H9 (cell line): ENCODE measurements at regions not wholly inside any gene's neighbourhood (a gene's known extent, or its start where the extent isn't known, plus 50 kb on each side); places are given as distances from the start of the nearest gene placed in this dataset.

Experiments
- DNase-seq: peaks from one replicate; pipeline ENCODE4 v3.0.0-alpha.2; 2017
- H2AFZ ChIP-seq: one replicate; pipeline ENCODE4 v1.6.1; 2013; ENCODE audit warnings: mild to moderate bottlenecking, low read length, control low read depth, moderate library complexity
- H2AK5ac ChIP-seq: 2 replicates; pipeline ENCODE4 v1.6.1; 2013; ENCODE audit warnings: low read length, control low read depth, mixed read lengths; ENCODE audit not compliant: insufficient read length
- H2BK120ac ChIP-seq: one replicate; pipeline ENCODE4 v1.6.1; 2013; ENCODE audit warnings: low read depth, mild to moderate bottlenecking, low read length, control low read depth, inconsistent platforms; ENCODE audit not compliant: poor library complexity, severe bottlenecking
- H2BK12ac ChIP-seq: 2 replicates; pipeline ENCODE4 v1.6.1; 2013; ENCODE audit warnings: low read length, control low read depth, mixed read lengths, low read depth; ENCODE audit not compliant: insufficient read length
- H2BK15ac ChIP-seq: 2 replicates; pipeline ENCODE4 v1.6.1; 2013; ENCODE audit warnings: low read depth, low read length, control low read depth
- H2BK20ac ChIP-seq: one replicate; pipeline ENCODE4 v1.6.1; 2013; ENCODE audit warnings: low read depth, mild to moderate bottlenecking, low read length, control low read depth, inconsistent platforms; ENCODE audit not compliant: poor library complexity, severe bottlenecking
- H2BK5ac ChIP-seq: 2 replicates; pipeline ENCODE4 v1.6.1; 2013; ENCODE audit warnings: low read length, control low read depth, mixed read lengths; ENCODE audit not compliant: insufficient read length
- H3K14ac ChIP-seq: 2 replicates; pipeline ENCODE4 v1.6.1; 2013; ENCODE audit warnings: low read length, control low read depth; ENCODE audit not compliant: insufficient read depth
- H3K18ac ChIP-seq: 2 replicates; pipeline ENCODE4 v1.6.1; 2013; ENCODE audit warnings: low read depth, mild to moderate bottlenecking, mixed read lengths, low read length, control low read depth; ENCODE audit not compliant: insufficient read length
- H3K23ac ChIP-seq: 2 replicates; pipeline ENCODE4 v1.6.1; 2013; ENCODE audit warnings: low read length, control low read depth, mixed read lengths, low read depth; ENCODE audit not compliant: insufficient read length
- H3K23me2 ChIP-seq: 2 replicates; pipeline ENCODE4 v1.6.1; 2013; ENCODE audit warnings: low read depth, mild to moderate bottlenecking, mixed read lengths, low read length, control low read depth; ENCODE audit not compliant: insufficient read length, poor library complexity, severe bottlenecking
- H3K27ac ChIP-seq: 2 replicates; pipeline ENCODE4 v1.5.1; 2013; ENCODE audit warnings: low read length, control low read depth, mixed read lengths, low read depth; ENCODE audit not compliant: insufficient read length
- H3K27me3 ChIP-seq: 2 replicates; pipeline ENCODE4 v1.6.1; 2013; ENCODE audit warnings: low read length, control low read depth, inconsistent platforms; ENCODE audit not compliant: insufficient read depth
- H3K4ac ChIP-seq: 2 replicates; pipeline ENCODE4 v1.6.1; 2013; ENCODE audit warnings: low read depth, mild to moderate bottlenecking, control low read depth, inconsistent platforms, low read length, moderate library complexity
- H3K4me1 ChIP-seq: 2 replicates; pipeline ENCODE4 v1.6.1; 2013; ENCODE audit warnings: low read length, control low read depth, inconsistent platforms; ENCODE audit not compliant: insufficient read depth
- H3K4me2 ChIP-seq: 2 replicates; pipeline ENCODE4 v1.6.1; 2013; ENCODE audit warnings: low read length, control low read depth, mixed read lengths; ENCODE audit not compliant: insufficient read length, insufficient read depth
- H3K56ac ChIP-seq: 2 replicates; pipeline ENCODE4 v1.6.1; 2013; ENCODE audit warnings: low read depth, mild to moderate bottlenecking, mixed read lengths, low read length, control low read depth; ENCODE audit not compliant: insufficient read length
- H3K79me1 ChIP-seq: 2 replicates; pipeline ENCODE4 v1.6.1; 2013; ENCODE audit warnings: low read depth, mild to moderate bottlenecking, moderate library complexity, low read length, control low read depth, inconsistent platforms; ENCODE audit not compliant: insufficient read depth, poor library complexity, severe bottlenecking
- H3K79me2 ChIP-seq: 2 replicates; pipeline ENCODE4 v1.6.1; 2013; ENCODE audit warnings: low read length, control low read depth, inconsistent platforms; ENCODE audit not compliant: insufficient read depth
- H3K9ac ChIP-seq: 2 replicates; pipeline ENCODE4 v1.6.1; 2013; ENCODE audit warnings: low read length, control low read depth, mixed read lengths; ENCODE audit not compliant: insufficient read length; ENCODE audit errors: extremely low read depth
- H3K9me3 ChIP-seq: one replicate; pipeline ENCODE4 v1.6.1; 2013; ENCODE audit warnings: low read depth, low read length, inconsistent platforms; ENCODE audit not compliant: control insufficient read depth
- H3T11ph ChIP-seq: one replicate; pipeline ENCODE4 v1.6.1; 2013; ENCODE audit warnings: mild to moderate bottlenecking, low read length, control low read depth, inconsistent platforms
- H4K20me1 ChIP-seq: one replicate; pipeline ENCODE4 v1.6.1; 2013; ENCODE audit not compliant: control insufficient read depth, insufficient read length, insufficient read depth
- H4K5ac ChIP-seq: 2 replicates; pipeline ENCODE4 v1.6.1; 2013; ENCODE audit warnings: low read depth, mild to moderate bottlenecking, mixed read lengths, low read length, control low read depth; ENCODE audit not compliant: insufficient read length
- H4K8ac ChIP-seq: replicated peaks from 2 replicates; pipeline ENCODE4 v1.6.1; 2013; ENCODE audit warnings: low read length, control low read depth, mixed read lengths, low read depth; ENCODE audit not compliant: insufficient read length
- H4K91ac ChIP-seq: 2 replicates; pipeline ENCODE4 v1.6.1; 2013; ENCODE audit warnings: low read depth, mild to moderate bottlenecking, moderate library complexity, mixed read lengths, low read length, control low read depth; ENCODE audit not compliant: insufficient read length
- H3K27ac Mint-ChIP-seq, 3 experiments: 2 replicates in 2 of 3; 3 replicates in 1 of 3; pipeline ENCODE4 v1.8.0; 2020 to 2021; ENCODE audit warnings: mixed read lengths in 3 of 3, mild to moderate bottlenecking in 1 of 3, moderate library complexity in 1 of 3
- H3K27me3 Mint-ChIP-seq: 2 replicates; pipeline ENCODE4 v1.8.0; 2021; ENCODE audit warnings: low read depth, mild to moderate bottlenecking, moderate library complexity, mixed read lengths
- H3K36me3 Mint-ChIP-seq, 3 experiments: 2 replicates in 2 of 3; 3 replicates in 1 of 3; pipeline ENCODE4 v1.8.0; 2020 to 2021; ENCODE audit warnings: low read depth in 3 of 3, mixed read lengths in 3 of 3; ENCODE audit not compliant: insufficient read depth in 1 of 3
- H3K4me1 Mint-ChIP-seq, 2 experiments: 2 replicates each; pipeline ENCODE4 v1.8.0; 2020; ENCODE audit warnings: mixed read lengths in 2 of 2
- H3K4me3 Mint-ChIP-seq, 2 experiments: 2 replicates in 1 of 2; 3 replicates in 1 of 2; pipeline ENCODE4 v1.8.0; 2020 to 2021; ENCODE audit warnings: mild to moderate bottlenecking in 2 of 2, mixed read lengths in 2 of 2, moderate library complexity in 1 of 2
- H3K9me3 Mint-ChIP-seq, 2 experiments: 2 replicates in 1 of 2; 3 replicates in 1 of 2; pipeline ENCODE4 v1.8.0; 2020; ENCODE audit warnings: mild to moderate bottlenecking in 2 of 2, mixed read lengths in 2 of 2, moderate library complexity in 1 of 2
- WGBS: extraction: QIAGEN DNeasy Blood & Tissue Kit; methylation state at CpG from one replicate; pipeline ENCODE4 v1.1.7; 2013; ENCODE audit warnings: missing lambda C conversion rate, low lambda C conversion rate, mixed read lengths; ENCODE audit not compliant: insufficient read length; ENCODE audit errors: extremely low coverage; 5-methylcytosine and 5-hydroxymethylcytosine counted together
- TF ChIP-seq, protein P1 (sequence below): fragments of 200-600 bp; sonication (generic); conservative IDR thresholded peaks from 3 replicates; pipeline ENCODE4 v1.8.0; 2021; ENCODE audit warnings: antibody characterized with exemption, mild to moderate bottlenecking

DNA sequence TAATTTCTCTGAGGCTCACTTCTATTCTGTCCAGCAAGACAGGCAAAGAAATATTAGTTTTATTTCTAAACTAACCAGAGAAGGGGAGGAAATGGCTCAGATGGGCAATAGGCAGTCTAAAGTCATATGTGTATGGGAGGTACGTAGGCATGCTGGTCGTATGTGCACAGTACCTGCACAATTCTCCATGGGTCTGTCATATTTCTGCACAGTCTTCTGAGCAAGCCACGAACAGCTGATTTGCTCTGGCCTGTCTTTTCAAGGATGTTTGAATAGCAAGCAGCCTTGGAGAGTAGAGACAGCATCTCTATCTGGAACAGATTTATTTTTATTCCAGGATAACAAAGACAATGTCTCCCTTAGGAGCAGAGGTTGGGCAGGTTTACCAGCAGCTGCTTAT is 92.1 kb downstream of the SLC25A47 start:
- Histone ChIP-seq H2BK15ac (no peak overlapping the region), H3K23ac (no peak overlapping the region), H3K4ac (no peak overlapping the region), H3K79me2 (no peaks in the 10 kb centered on the region), H2AK5ac (no peak overlapping the region), H3K14ac (no peak overlapping the region), H3K9me3 (no peaks in the 10 kb centered on the region), H4K5ac (no peak overlapping the region), H3K56ac (no peak overlapping the region), H4K91ac (no peak overlapping the region), H3K23me2 (no peaks in the 10 kb centered on the region), H3K18ac (no peak overlapping the region), H4K20me1 (no peaks in the 10 kb centered on the region), H2BK120ac (no peak overlapping the region), H2BK20ac (no peak overlapping the region), H3K27ac (no peak overlapping the region), H3K4me2 (no peak overlapping the region), H3K4me1 (peaks cover 3% of the 10 kb centered on the region; the same call in 1 of the 2 replicates), H2BK12ac (no peak overlapping the region), H2BK5ac (no peak overlapping the region), H4K8ac (no peak overlapping the region), H3T11ph (no peak overlapping the region), H2AFZ (no peak overlapping the region), H3K79me1 (no peaks in the 10 kb centered on the region), H3K27me3 (no peaks in the 10 kb centered on the region), H3K9ac (no peak overlapping the region)
- Mint-ChIP-seq H3K4me3 (no peak overlapping the region), H3K36me3 (peaks cover 0 to 2% (median 0%) of the 10 kb centered on the region in 3 experiments; a peak in 3 of 7 replicates), H3K27me3 (no peaks in the 10 kb centered on the region; the same call in 1 of the 2 replicates), H3K4me1 (peaks cover 11 to 15% of the 10 kb centered on the region in 2 experiments), H3K27ac (no peak overlapping the region), H3K9me3 (no peaks in the 10 kb centered on the region)
- no peak for DNase-seq
- no CpG with 5 or more reads among the region's 3 CpGs for WGBS
- TF ChIP-seq, protein P1, sequence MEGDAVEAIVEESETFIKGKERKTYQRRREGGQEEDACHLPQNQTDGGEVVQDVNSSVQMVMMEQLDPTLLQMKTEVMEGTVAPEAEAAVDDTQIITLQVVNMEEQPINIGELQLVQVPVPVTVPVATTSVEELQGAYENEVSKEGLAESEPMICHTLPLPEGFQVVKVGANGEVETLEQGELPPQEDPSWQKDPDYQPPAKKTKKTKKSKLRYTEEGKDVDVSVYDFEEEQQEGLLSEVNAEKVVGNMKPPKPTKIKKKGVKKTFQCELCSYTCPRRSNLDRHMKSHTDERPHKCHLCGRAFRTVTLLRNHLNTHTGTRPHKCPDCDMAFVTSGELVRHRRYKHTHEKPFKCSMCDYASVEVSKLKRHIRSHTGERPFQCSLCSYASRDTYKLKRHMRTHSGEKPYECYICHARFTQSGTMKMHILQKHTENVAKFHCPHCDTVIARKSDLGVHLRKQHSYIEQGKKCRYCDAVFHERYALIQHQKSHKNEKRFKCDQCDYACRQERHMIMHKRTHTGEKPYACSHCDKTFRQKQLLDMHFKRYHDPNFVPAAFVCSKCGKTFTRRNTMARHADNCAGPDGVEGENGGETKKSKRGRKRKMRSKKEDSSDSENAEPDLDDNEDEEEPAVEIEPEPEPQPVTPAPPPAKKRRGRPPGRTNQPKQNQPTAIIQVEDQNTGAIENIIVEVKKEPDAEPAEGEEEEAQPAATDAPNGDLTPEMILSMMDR: no peak
